IPS-18a (cell line): ENCODE measurements at regions not wholly inside any gene's neighbourhood (a gene's known extent, or its start where the extent isn't known, plus 50 kb on each side); places are given as distances from the start of the nearest gene placed in this dataset.
"Not testable (repeated sequence)": the region's sequence is repeated elsewhere in the genome, so short reads cannot be mapped to it uniquely, and the experiment has no call there.

Experiments
- H3K27ac ChIP-seq: one replicate; pipeline ENCODE4 v1.5.1; 2013; ENCODE audit warnings: low read length
- H3K27me3 ChIP-seq: one replicate; pipeline ENCODE4 v1.6.1; 2013; ENCODE audit warnings: mild to moderate bottlenecking, low read length; ENCODE audit not compliant: control insufficient read depth, insufficient read depth
- H3K36me3 ChIP-seq: one replicate; pipeline ENCODE4 v1.6.1; 2013; ENCODE audit warnings: low read depth, low read length; ENCODE audit not compliant: control insufficient read depth
- H3K4me1 ChIP-seq: one replicate; pipeline ENCODE4 v1.6.1; 2013; ENCODE audit warnings: low read depth, low read length; ENCODE audit not compliant: control insufficient read depth
- H3K4me3 ChIP-seq: one replicate; pipeline ENCODE4 v1.5.1; 2013; ENCODE audit warnings: low read length
- H3K9ac ChIP-seq: one replicate; pipeline ENCODE4 v1.6.1; 2013; ENCODE audit warnings: mild to moderate bottlenecking, low read length, moderate library complexity
- H3K9me3 ChIP-seq: one replicate; pipeline ENCODE4 v1.6.1; 2013; ENCODE audit warnings: low read depth, low read length; ENCODE audit not compliant: control insufficient read depth

DNA sequence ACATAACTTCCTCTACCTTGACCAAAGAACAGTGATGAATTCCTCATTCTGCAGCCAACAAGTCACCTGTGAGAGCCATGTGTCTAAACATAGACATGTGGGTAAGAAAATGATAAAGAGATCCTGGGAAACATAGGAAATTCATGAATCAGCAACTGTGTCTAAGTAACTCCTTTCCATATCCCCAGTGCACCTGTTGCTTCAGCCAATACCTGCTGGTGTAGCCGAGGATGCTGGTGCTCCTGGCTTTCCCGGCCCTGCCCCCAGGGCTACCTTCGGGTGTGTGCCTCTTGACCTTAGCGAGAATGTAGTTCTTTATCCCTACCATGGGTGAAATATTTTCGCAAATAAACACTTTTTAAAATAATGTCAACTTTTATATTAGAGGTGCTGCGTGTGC lies 114.1 kb downstream of the OR13A1 start:
- H3K4me3 ChIP-seq, result no peak overlapping the region
- H3K9me3 ChIP-seq, result no peaks in the 10 kb centered on the region
- H3K4me1 ChIP-seq, result no peaks in the 10 kb centered on the region
- H3K27me3 ChIP-seq, result no peaks in the 10 kb centered on the region
- no peak overlapping the region for H3K27ac ChIP-seq
- H3K9ac ChIP-seq, result no peak overlapping the region
- no peaks in the 10 kb centered on the region for H3K36me3 ChIP-seq

DNA sequence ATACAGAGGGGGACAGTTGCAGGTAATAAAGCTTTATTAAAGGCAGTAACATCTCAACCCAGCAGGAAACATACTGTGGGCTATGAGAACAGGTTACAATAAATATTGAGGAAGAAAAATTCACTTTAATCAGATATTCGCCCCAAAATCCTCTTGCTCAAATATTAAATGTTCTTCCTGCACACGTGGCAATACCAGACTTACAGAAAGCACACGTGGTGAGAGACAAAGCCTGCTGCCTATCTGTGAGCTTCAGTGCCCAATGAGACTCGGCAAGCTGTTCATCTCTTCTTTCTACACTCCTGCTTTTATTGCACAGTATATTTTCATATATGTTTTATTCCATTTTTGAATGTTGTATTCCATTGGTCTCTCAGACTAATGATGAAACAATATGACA lies 113.2 kb downstream of the OR13A1 start:
- Histone ChIP-seq H3K9ac (no peak overlapping the region), H3K27me3 (no peaks in the 10 kb centered on the region), H3K36me3 (no peaks in the 10 kb centered on the region), H3K27ac (no peak overlapping the region), H3K9me3 (no peaks in the 10 kb centered on the region), H3K4me3 (no peak overlapping the region), H3K4me1 (no peaks in the 10 kb centered on the region)

DNA sequence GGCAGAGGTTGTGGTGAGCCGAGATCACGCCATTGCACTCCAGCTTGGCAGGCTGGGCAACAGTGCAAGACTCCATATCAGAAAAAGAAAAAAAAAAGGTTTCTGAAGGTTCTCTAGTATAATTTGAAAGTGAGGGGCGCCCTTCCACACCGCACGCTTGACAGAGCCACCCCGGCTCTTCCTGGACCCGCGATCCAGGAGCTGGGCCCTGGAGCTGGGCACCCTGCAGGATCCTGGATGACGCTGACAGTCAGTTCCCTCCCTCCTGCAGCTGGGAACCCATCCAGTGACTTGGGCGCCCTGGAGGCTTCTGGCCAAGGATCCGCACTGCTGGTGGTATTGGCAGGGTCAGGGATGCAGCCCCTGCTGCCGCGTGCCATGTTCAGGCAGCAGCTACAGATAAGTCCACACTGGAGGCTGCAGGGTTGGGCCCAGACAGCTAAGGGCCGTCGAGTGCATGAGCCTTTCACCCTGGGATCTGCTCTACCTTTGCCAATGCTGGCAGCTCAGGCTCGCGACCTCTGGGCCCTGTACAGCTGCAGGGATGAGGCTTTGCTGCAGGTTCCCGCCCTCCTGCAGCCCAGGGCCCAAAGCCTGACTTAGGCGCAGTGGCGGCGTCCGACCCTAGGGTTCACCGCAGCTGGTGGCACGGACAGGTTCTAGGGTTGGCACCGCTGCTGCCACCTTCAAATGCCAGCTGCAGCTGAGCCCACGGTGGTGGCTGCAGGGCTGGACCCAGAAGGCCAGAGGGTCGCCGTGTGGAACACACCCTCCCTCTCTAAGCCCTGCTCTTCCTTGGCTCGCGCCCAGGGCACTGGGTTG lies 110.2 kb downstream of the OR13A1 start:
- no peak overlapping the region for H3K27ac ChIP-seq
- no peaks in the 10 kb centered on the region for H3K36me3 ChIP-seq
- H3K4me1 ChIP-seq, result no peaks in the 10 kb centered on the region
- H3K9me3 ChIP-seq, result no peaks in the 10 kb centered on the region
- no peak overlapping the region for H3K4me3 ChIP-seq
- H3K27me3 ChIP-seq, result no peaks in the 10 kb centered on the region
- no peak overlapping the region for H3K9ac ChIP-seq

DNA sequence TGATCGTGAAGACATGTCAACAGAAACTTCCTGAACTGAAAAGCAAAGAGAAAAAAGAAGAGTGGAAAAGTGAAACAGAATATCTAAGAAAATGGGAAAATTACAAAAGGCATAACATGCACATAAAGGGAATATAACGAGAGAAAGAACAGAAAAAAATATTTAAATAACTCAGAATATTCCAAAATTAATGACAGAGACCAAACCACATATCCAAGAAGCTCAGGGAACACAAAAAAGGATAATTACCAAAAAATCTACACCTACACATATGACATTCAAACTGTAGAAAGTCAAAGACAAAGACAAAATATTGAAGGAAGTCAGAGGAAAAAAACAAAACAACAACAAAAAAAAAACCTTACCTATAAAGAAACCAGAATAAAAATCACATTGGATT lies 105.5 kb downstream of the OR13A1 start:
- Histone ChIP-seq H3K36me3 (no peaks in the 10 kb centered on the region), H3K27ac (no peak overlapping the region), H3K4me3 (no peak overlapping the region), H3K4me1 (no peaks in the 10 kb centered on the region), H3K9me3 (no peaks in the 10 kb centered on the region), H3K27me3 (no peaks in the 10 kb centered on the region), H3K9ac (no peak overlapping the region)

DNA sequence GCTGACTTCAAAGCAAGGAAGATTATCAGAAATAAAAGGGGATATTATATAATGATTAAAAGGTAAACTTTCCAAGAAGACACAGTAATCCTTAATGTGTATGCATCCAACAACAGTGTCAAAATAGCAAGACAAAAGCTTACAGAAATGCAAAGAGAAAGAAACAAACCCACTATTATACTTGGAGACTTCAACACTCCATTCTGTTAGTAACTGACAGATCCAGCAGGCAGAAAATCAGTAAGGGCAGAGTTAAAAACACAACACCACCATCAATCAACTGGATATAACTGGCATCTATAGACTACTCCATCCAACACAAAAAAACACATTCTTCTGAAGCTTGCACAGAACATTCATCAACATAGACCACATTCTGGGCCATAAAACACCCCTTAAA lies 103.8 kb downstream of the OR13A1 start:
- Histone ChIP-seq H3K4me1 (no peaks in the 10 kb centered on the region), H3K4me3 (no peak overlapping the region), H3K27me3 (no peaks in the 10 kb centered on the region), H3K9ac (no peak overlapping the region), H3K9me3 (no peaks in the 10 kb centered on the region), H3K27ac (no peak overlapping the region), H3K36me3 (no peaks in the 10 kb centered on the region)

DNA sequence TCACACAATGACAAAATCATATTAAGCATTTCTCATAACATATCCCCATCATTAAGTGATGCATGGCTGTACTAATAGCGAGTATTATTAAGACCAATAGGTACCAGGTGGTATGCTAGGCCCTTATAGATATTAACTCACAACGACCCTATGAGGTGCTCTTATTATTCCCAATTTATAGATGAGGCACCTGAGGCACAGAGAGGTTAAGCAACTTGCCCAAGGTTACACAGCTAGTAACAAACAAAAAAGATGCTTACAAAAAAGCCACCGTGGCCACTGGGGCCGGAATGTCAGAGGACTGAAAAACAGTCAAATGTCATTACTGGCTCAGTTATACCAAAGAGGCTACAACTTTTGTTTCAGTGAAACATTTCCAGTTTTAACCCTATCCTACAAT lies 96.0 kb downstream of the OR13A1 start:
- no peaks in the 10 kb centered on the region for H3K27me3 ChIP-seq
- no peaks in the 10 kb centered on the region for H3K36me3 ChIP-seq
- H3K9ac ChIP-seq, result no peak overlapping the region
- no peak overlapping the region for H3K4me3 ChIP-seq
- no peaks in the 10 kb centered on the region for H3K4me1 ChIP-seq
- no peak overlapping the region for H3K27ac ChIP-seq
- H3K9me3 ChIP-seq, result no peaks in the 10 kb centered on the region

DNA sequence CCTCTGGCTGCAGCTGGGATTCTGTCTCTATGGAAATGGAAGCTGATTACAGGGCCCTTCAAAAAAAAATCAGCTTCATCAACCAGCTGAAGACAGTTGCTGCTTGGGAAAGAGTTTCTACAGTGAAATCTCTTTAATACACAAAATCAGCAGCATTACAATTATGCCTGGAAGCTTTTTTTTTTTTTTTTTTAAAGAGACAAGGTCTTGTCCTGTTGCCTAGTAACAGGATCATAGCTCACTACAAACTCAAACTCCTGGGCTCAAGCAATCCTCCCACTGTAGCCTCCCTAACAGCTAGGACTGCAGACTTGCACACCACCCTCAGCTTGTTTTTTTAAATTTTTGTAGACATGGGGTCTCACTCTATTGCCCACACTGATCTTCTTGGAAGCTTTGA lies 94.5 kb downstream of the OR13A1 start:
- H3K9me3 ChIP-seq, result no peaks in the 10 kb centered on the region
- no peak overlapping the region for H3K4me3 ChIP-seq
- no peaks in the 10 kb centered on the region for H3K36me3 ChIP-seq
- no peak overlapping the region for H3K9ac ChIP-seq
- H3K4me1 ChIP-seq, result no peaks in the 10 kb centered on the region
- H3K27ac ChIP-seq, result no peak overlapping the region
- H3K27me3 ChIP-seq, result no peaks in the 10 kb centered on the region

DNA sequence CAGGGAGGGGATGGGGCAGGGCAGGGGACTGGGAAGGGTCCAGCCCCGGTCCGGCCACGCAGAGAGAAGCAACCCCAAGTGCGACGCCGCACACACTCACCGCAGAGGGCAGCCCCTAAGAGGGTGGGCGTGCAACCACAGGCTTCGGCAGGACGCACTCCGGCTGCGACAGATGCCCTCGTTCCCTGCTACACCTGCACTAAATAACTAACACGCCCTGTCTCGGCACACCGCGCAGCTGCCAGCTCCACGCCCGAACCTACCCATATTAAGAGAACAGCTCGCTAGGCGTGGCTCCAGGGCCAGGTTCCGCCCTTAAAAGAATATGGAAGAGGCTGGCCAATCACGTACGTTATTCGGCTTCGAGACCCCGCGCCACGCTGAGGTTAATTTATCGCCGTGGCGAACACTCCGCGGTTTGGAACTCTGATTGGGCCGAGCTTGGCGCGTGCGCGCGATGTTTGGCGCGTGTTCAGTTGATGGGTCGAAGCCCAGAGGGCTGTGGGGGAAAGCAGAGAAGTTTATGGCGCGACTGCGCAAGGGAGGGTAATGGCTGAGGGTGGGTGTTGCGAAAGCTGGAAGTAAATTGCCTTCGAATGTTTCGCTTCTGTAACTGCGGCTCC lies 91.1 kb downstream of the OR13A1 start:
- no peaks in the 10 kb centered on the region for H3K4me1 ChIP-seq
- H3K4me3 ChIP-seq, result no peak overlapping the region
- H3K36me3 ChIP-seq, result no peaks in the 10 kb centered on the region
- no peaks in the 10 kb centered on the region for H3K9me3 ChIP-seq
- no peak overlapping the region for H3K9ac ChIP-seq
- H3K27ac ChIP-seq, result no peak overlapping the region
- no peaks in the 10 kb centered on the region for H3K27me3 ChIP-seq

DNA sequence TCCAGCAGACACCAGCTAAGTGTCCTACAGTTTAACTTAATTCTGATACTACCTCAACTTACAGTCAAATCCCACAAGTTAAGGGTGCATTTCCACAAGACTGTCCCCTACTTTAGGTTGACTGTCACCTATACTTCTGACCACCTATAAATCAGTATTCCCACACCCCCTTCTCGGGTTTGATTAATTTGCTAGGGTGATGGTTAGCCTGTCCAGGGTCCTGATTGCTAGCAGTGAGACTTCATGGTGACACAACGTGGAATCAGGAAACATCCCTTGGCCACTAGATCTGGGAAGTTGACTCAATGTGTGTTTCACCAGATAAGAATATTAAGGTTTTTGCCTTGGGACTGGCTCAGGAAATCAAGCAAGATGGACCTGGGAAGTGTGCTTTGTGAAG lies 88.4 kb downstream of the OR13A1 start:
- H3K27me3 ChIP-seq, result no peaks in the 10 kb centered on the region
- H3K36me3 ChIP-seq, result no peaks in the 10 kb centered on the region
- no peak overlapping the region for H3K9ac ChIP-seq
- peaks cover 9% of the 10 kb centered on the region for H3K9me3 ChIP-seq
- no peak overlapping the region for H3K27ac ChIP-seq
- no peak overlapping the region for H3K4me3 ChIP-seq
- no peaks in the 10 kb centered on the region for H3K4me1 ChIP-seq

DNA sequence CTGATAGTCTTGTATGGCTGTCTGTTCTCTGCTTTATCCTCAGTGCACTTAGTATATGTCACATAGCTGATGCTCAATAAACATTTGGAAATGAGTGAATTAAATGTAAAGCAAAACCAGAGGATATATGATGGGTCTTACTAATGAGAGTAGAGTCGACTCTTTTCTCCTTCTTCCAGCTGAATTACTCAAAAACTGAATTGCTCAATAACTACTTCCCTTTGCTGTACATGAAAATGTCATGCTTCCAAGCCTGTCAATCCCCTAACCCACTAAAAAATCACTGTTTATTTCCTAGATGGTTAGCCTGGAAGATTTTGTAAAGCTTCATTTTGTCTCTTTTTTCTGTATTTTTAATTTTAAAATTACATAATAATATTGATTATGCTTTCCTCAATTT lies 88.0 kb downstream of the OR13A1 start:
- H3K9ac ChIP-seq, result no peak overlapping the region
- no peaks in the 10 kb centered on the region for H3K4me1 ChIP-seq
- peaks cover 9% of the 10 kb centered on the region for H3K9me3 ChIP-seq
- no peaks in the 10 kb centered on the region for H3K36me3 ChIP-seq
- no peak overlapping the region for H3K4me3 ChIP-seq
- no peak overlapping the region for H3K27ac ChIP-seq
- H3K27me3 ChIP-seq, result no peaks in the 10 kb centered on the region

DNA sequence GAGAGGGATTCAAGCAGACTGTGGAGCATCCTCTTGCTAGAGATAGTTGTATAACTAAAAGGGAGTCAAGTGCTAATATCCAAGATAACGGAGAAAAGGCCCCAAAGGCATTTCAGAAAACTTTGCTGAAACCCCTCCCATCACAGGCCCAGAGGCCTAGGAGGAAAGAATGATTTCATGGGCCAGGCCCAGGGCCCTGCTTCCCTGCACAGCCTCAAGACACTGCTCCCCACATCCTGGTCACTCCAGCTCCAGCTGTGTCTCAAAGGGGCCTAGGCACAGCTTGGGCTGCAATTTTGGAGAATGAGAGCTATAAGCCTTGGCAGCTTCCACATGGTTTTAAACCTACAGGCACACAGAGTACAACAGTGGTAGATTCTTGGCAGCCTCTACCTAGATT lies 85.6 kb downstream of the OR13A1 start:
- Histone ChIP-seq H3K4me3 (no peak overlapping the region), H3K36me3 (no peaks in the 10 kb centered on the region), H3K27ac (no peak overlapping the region), H3K9ac (no peak overlapping the region), H3K9me3 (peaks cover 9% of the 10 kb centered on the region), H3K27me3 (no peaks in the 10 kb centered on the region), H3K4me1 (no peaks in the 10 kb centered on the region)

DNA sequence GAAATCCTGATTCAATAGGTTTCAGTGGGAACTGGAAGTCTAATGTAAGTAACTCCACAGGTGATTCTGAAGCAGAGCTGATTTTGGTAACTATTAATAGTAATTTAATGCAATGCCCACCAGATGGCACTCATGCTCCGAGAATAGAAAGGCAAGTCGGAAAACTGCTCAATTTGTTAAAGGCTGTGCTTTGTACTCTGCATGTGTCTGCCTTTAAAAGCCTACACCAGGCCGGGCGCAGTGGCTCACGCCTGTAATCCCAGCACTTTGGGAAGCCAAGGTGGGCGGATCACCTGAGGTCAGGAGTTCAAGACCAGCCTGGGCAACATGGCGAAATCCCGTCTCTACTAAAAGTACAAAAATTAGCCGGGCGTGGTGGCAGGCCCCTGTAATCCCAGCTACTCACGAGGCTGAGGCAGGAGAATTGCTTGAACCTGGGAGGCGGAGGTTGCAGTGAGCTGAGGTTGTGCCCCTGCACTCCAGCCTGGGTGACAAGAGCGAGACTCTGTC lies 80.1 kb downstream of the OR13A1 start:
- H3K9me3 ChIP-seq, H3K9ac ChIP-seq, H3K4me3 ChIP-seq, H3K27ac ChIP-seq, H3K36me3 ChIP-seq, H3K27me3 ChIP-seq, H3K4me1 ChIP-seq: not testable (repeated sequence)
